ENCODE measurements at regions not wholly inside any gene's neighbourhood (a gene's known extent, or its start where the extent isn't known, plus 50 kb on each side); places are given as distances from the start of the nearest gene placed in this dataset.

- no peaks in the 10 kb centered on the region for H3K27me3 ChIP-seq
- H3K4me1 ChIP-seq (replicated peaks in 1 of 2): no peaks in the 10 kb centered on the region
- intact Hi-C loops (cut with DNase I): loop anchor here in 1 of 2 donors (10.0 kb wide), 1 partner anchor 486 kb away; no protein-coding TSS in a partner anchor
- TF ChIP-seq POLR2A (IDR thresholded peaks at IDR 0.05): no peak
- TF ChIP-seq CTCF (IDR thresholded peaks at IDR 0.05): no peak
- no peak for DNase-seq
- H3K9me3 ChIP-seq (replicated peaks in 1 of 3): peaks cover 0 to 4% (median 0%) of the 10 kb centered on the region in 3 donors
- no peak overlapping the region for H3K4me3 ChIP-seq
- H3K27ac ChIP-seq: no peak overlapping the region
- H3K36me3 ChIP-seq (replicated peaks in 1 of 2): no peaks in the 10 kb centered on the region
These were observed 150.0 kb downstream of the EVA1A start for GRCh38 chr2:75410702-75411101.

- peaks cover 0 to 4% (median 0%) of the 10 kb centered on the region in 3 donors for H3K9me3 ChIP-seq (replicated peaks in 1 of 3)
- TF ChIP-seq CTCF (IDR thresholded peaks at IDR 0.05) (no peak), POLR2A (IDR thresholded peaks at IDR 0.05) (no peak)
- no peak overlapping the region for H3K4me3 ChIP-seq
- H3K36me3 ChIP-seq (replicated peaks in 1 of 2): no peaks in the 10 kb centered on the region
- intact Hi-C loops (cut with DNase I): loop anchor here in 1 of 2 donors (5.0 to 10.0 kb wide), 2 partner anchors 344 to 491 kb away; no protein-coding TSS in a partner anchor
- no peaks in the 10 kb centered on the region for H3K4me1 ChIP-seq (replicated peaks in 1 of 2)
- no peak overlapping the region for H3K27ac ChIP-seq
- DNase-seq: no peak
- peaks cover under 1% of the 10 kb centered on the region for H3K27me3 ChIP-seq
These were observed 152.0 kb downstream of the EVA1A start for GRCh38 chr2:75408771-75409170.

DNA sequence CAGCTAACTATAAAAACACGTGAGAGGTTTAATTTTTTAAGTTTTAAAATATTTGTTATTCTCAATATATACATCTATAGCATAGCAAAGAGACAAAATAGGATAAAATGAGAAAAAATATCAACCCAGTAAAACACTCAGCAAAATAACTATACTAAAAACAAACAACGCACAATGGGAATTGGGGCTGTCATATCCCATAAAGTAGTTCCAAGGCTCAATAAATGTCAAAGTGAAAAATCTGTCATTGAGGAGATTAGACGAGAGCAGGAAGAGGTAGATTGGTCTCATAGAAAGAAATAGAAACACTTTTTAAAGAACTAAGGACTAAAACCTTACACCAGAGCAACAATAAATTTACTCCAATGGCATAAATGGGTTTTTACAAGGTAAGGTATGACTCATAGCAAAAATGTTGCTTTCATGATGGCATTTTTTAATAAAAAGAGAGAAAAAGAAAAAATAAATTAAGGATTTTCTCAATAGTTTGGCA lies 153.7 kb downstream of the EVA1A start:
- intact Hi-C loops (cut with DNase I): loop anchor here in 1 of 2 donors (5.0 to 10.0 kb wide), 2 partner anchors 342 to 490 kb away; no protein-coding TSS in a partner anchor
- Histone ChIP-seq H3K27ac (no peak overlapping the region), H3K36me3 (replicated peaks in 1 of 2) (no peaks in the 10 kb centered on the region), H3K4me3 (no peak overlapping the region), H3K4me1 (replicated peaks in 1 of 2) (no peaks in the 10 kb centered on the region), H3K27me3 (peaks cover 12% of the 10 kb centered on the region), H3K9me3 (replicated peaks in 1 of 3) (peaks cover 0 to 4% (median 0%) of the 10 kb centered on the region in 3 donors)
- TF ChIP-seq CTCF (IDR thresholded peaks at IDR 0.05): no peak
- no peak for TF ChIP-seq POLR2A (IDR thresholded peaks at IDR 0.05)
- WGBS, 4 donors: 54 to 66% (median 56%) methylated on average over 3 of the region's 3 CpGs
- no peak for DNase-seq

DNA sequence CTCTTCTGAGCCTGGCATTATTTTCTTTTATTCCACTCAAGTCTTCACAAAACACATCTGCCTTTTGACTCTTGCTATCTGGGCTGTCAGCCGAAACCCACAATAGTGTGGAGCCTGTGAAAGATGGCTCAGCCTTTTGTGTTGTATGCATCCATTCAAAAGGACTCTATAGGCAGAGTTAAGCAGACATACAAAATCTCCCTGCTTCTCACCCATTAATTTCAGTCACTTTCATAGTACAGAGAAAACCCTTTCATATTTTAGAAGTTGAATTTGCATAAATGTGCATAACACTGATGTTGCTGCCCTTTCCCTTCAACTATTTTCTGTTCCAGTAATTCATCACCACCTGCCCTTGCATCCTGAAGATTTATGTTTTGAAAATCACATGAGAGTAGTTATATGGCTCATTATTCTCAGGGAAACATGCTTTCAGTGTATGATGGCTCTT lies 154.6 kb downstream of the EVA1A start:
- intact Hi-C loops (cut with DNase I): loop anchor here in 1 of 2 donors (5.0 to 10.0 kb wide), 2 partner anchors 341 to 489 kb away; no protein-coding TSS in a partner anchor
- WGBS, 4 donors: 44 to 82% (median 68%) methylated on average over 1 of the region's 1 CpG
- H3K36me3 ChIP-seq (replicated peaks in 1 of 2): no peaks in the 10 kb centered on the region
- TF ChIP-seq POLR2A (IDR thresholded peaks at IDR 0.05) (no peak), CTCF (IDR thresholded peaks at IDR 0.05) (no peak)
- peaks cover 12% of the 10 kb centered on the region for H3K27me3 ChIP-seq
- DNase-seq: no peak
- no peaks in the 10 kb centered on the region for H3K4me1 ChIP-seq (replicated peaks in 1 of 2)
- H3K27ac ChIP-seq: no peak overlapping the region
- H3K9me3 ChIP-seq (replicated peaks in 1 of 3): peaks cover 0 to 4% (median 0%) of the 10 kb centered on the region in 3 donors
- no peak overlapping the region for H3K4me3 ChIP-seq
